ENCODE measurements at regions not wholly inside any gene's neighbourhood (a gene's known extent, or its start where the extent isn't known, plus 50 kb on each side); places are given as distances from the start of the nearest gene placed in this dataset.

GRCh38 chr7:3187444-3188040 lies 113.5 kb upstream of the SDK1 start:
- Histone ChIP-seq H3K9me3 (ENCODE audit: control insufficient read depth in 2 of 2, insufficient read depth in 1 of 2, low read depth in 1 of 2, low read length in 1 of 2) (peaks cover 0 to 6% of the 10 kb centered on the region in 2 donors), H3K36me3 (ENCODE audit: control insufficient read depth in 2 of 2, insufficient read depth in 2 of 2, low read length in 1 of 2) (no peaks in the 10 kb centered on the region), H3K27me3 (ENCODE audit: control insufficient read depth in 1 of 2, insufficient read depth in 2 of 2, low read length in 2 of 2) (peaks cover 0 to 3% of the 10 kb centered on the region in 2 donors), H3K27ac (ENCODE audit: low read depth in 2 of 2, low read length in 1 of 2) (no peak overlapping the region), H3K4me3 (ENCODE audit: low read depth in 1 of 2, low read length in 2 of 2) (no peak overlapping the region), H3K4me1 (ENCODE audit: control insufficient read depth in 2 of 2, insufficient read depth in 2 of 2, low read length in 1 of 2) (no peaks in the 10 kb centered on the region)
- WGBS, 2 donors, result 80 to 83% methylated on average over 18 of the region's 18 CpGs

GRCh38 chr7:3188946-3189345 lies 112.1 kb upstream of the SDK1 start:
- H3K4me1 ChIP-seq (ENCODE audit: control insufficient read depth in 2 of 2, insufficient read depth in 2 of 2, low read length in 1 of 2), result no peaks in the 10 kb centered on the region
- H3K27me3 ChIP-seq (ENCODE audit: control insufficient read depth in 1 of 2, insufficient read depth in 2 of 2, low read length in 2 of 2), result peaks cover 0 to 3% of the 10 kb centered on the region in 2 donors
- WGBS, 2 donors, result 73 to 81% methylated on average over 9 of the region's 9 CpGs
- no peaks in the 10 kb centered on the region for H3K9me3 ChIP-seq (ENCODE audit: control insufficient read depth in 2 of 2, insufficient read depth in 1 of 2, low read depth in 1 of 2, low read length in 1 of 2)
- no peak overlapping the region for H3K27ac ChIP-seq (ENCODE audit: low read depth in 2 of 2, low read length in 1 of 2)
- H3K4me3 ChIP-seq (ENCODE audit: low read depth in 1 of 2, low read length in 2 of 2), result no peak overlapping the region
- no peaks in the 10 kb centered on the region for H3K36me3 ChIP-seq (ENCODE audit: control insufficient read depth in 2 of 2, insufficient read depth in 2 of 2, low read length in 1 of 2)

GRCh38 chr7:3191548-3191947 lies 109.5 kb upstream of the SDK1 start:
- Histone ChIP-seq H3K27me3 (ENCODE audit: control insufficient read depth in 1 of 2, insufficient read depth in 2 of 2, low read length in 2 of 2) (peaks cover 0 to 3% of the 10 kb centered on the region in 2 donors), H3K4me3 (ENCODE audit: low read depth in 1 of 2, low read length in 2 of 2) (no peak overlapping the region), H3K9me3 (ENCODE audit: control insufficient read depth in 2 of 2, insufficient read depth in 1 of 2, low read depth in 1 of 2, low read length in 1 of 2) (peaks cover 2% of the 10 kb centered on the region in 2 donors), H3K36me3 (ENCODE audit: control insufficient read depth in 2 of 2, insufficient read depth in 2 of 2, low read length in 1 of 2) (no peaks in the 10 kb centered on the region), H3K4me1 (ENCODE audit: control insufficient read depth in 2 of 2, insufficient read depth in 2 of 2, low read length in 1 of 2) (no peaks in the 10 kb centered on the region), H3K27ac (ENCODE audit: low read depth in 2 of 2, low read length in 1 of 2) (no peak overlapping the region)
- 81 to 82% methylated on average over 4 of the region's 4 CpGs for WGBS, 2 donors

- WGBS, 2 donors, result 79 to 86% methylated on average over 4 of the region's 4 CpGs
- Histone ChIP-seq H3K9me3 (ENCODE audit: control insufficient read depth in 2 of 2, insufficient read depth in 1 of 2, low read depth in 1 of 2, low read length in 1 of 2) (peaks cover 2% of the 10 kb centered on the region in 2 donors), H3K36me3 (ENCODE audit: control insufficient read depth in 2 of 2, insufficient read depth in 2 of 2, low read length in 1 of 2) (no peaks in the 10 kb centered on the region), H3K4me3 (ENCODE audit: low read depth in 1 of 2, low read length in 2 of 2) (no peak overlapping the region), H3K27ac (ENCODE audit: low read depth in 2 of 2, low read length in 1 of 2) (no peak overlapping the region), H3K27me3 (ENCODE audit: control insufficient read depth in 1 of 2, insufficient read depth in 2 of 2, low read length in 2 of 2) (peaks cover 0 to 3% of the 10 kb centered on the region in 2 donors), H3K4me1 (ENCODE audit: control insufficient read depth in 2 of 2, insufficient read depth in 2 of 2, low read length in 1 of 2) (no peaks in the 10 kb centered on the region)
Observed at GRCh38 chr7:3192669-3193068, 108.4 kb upstream of the SDK1 start.

GRCh38 chr7:3193379-3194120 lies 107.5 kb upstream of the SDK1 start:
- Histone ChIP-seq H3K27ac (ENCODE audit: low read depth in 2 of 2, low read length in 1 of 2) (no peak overlapping the region), H3K4me1 (ENCODE audit: control insufficient read depth in 2 of 2, insufficient read depth in 2 of 2, low read length in 1 of 2) (no peaks in the 10 kb centered on the region), H3K36me3 (ENCODE audit: control insufficient read depth in 2 of 2, insufficient read depth in 2 of 2, low read length in 1 of 2) (no peaks in the 10 kb centered on the region), H3K27me3 (ENCODE audit: control insufficient read depth in 1 of 2, insufficient read depth in 2 of 2, low read length in 2 of 2) (peaks cover 0 to 3% of the 10 kb centered on the region in 2 donors), H3K9me3 (ENCODE audit: control insufficient read depth in 2 of 2, insufficient read depth in 1 of 2, low read depth in 1 of 2, low read length in 1 of 2) (peaks cover 2% of the 10 kb centered on the region in 2 donors), H3K4me3 (ENCODE audit: low read depth in 1 of 2, low read length in 2 of 2) (no peak overlapping the region)
- WGBS, 2 donors, result 84 to 85% methylated on average over 9 of the region's 9 CpGs

- 70 to 74% methylated on average over 7 of the region's 7 CpGs for WGBS, 2 donors
Observed at GRCh38 chr7:3194501-3195141, 106.4 kb upstream of the SDK1 start.

GRCh38 chr7:3195160-3195559 lies 105.9 kb upstream of the SDK1 start:
- WGBS, 2 donors, result 85 to 89% methylated on average over 6 of the region's 6 CpGs
- H3K27me3 ChIP-seq (ENCODE audit: control insufficient read depth in 1 of 2, insufficient read depth in 2 of 2, low read length in 2 of 2), result peaks cover 0 to 3% of the 10 kb centered on the region in 2 donors
- H3K36me3 ChIP-seq (ENCODE audit: control insufficient read depth in 2 of 2, insufficient read depth in 2 of 2, low read length in 1 of 2), result no peaks in the 10 kb centered on the region
- peaks cover 2% of the 10 kb centered on the region in 2 donors for H3K9me3 ChIP-seq (ENCODE audit: control insufficient read depth in 2 of 2, insufficient read depth in 1 of 2, low read depth in 1 of 2, low read length in 1 of 2)
- H3K4me3 ChIP-seq (ENCODE audit: low read depth in 1 of 2, low read length in 2 of 2), result no peak overlapping the region
- no peak overlapping the region for H3K27ac ChIP-seq (ENCODE audit: low read depth in 2 of 2, low read length in 1 of 2)
- H3K4me1 ChIP-seq (ENCODE audit: control insufficient read depth in 2 of 2, insufficient read depth in 2 of 2, low read length in 1 of 2), result no peaks in the 10 kb centered on the region

More at GRCh38 chr7:3194501-3195141, 106.4 kb upstream of the SDK1 start:
- Histone ChIP-seq H3K4me1 (ENCODE audit: control insufficient read depth in 2 of 2, insufficient read depth in 2 of 2, low read length in 1 of 2) (no peaks in the 10 kb centered on the region), H3K9me3 (ENCODE audit: control insufficient read depth in 2 of 2, insufficient read depth in 1 of 2, low read depth in 1 of 2, low read length in 1 of 2) (peaks cover 2% of the 10 kb centered on the region in 2 donors), H3K27ac (ENCODE audit: low read depth in 2 of 2, low read length in 1 of 2) (no peak overlapping the region), H3K36me3 (ENCODE audit: control insufficient read depth in 2 of 2, insufficient read depth in 2 of 2, low read length in 1 of 2) (no peaks in the 10 kb centered on the region), H3K4me3 (ENCODE audit: low read depth in 1 of 2, low read length in 2 of 2) (no peak overlapping the region), H3K27me3 (ENCODE audit: control insufficient read depth in 1 of 2, insufficient read depth in 2 of 2, low read length in 2 of 2) (peaks cover 0 to 3% of the 10 kb centered on the region in 2 donors)

- Histone ChIP-seq H3K27ac (ENCODE audit: low read depth in 2 of 2, low read length in 1 of 2) (no peak overlapping the region), H3K9me3 (ENCODE audit: control insufficient read depth in 2 of 2, insufficient read depth in 1 of 2, low read depth in 1 of 2, low read length in 1 of 2) (peaks cover 2 to 5% of the 10 kb centered on the region in 2 donors), H3K27me3 (ENCODE audit: control insufficient read depth in 1 of 2, insufficient read depth in 2 of 2, low read length in 2 of 2) (no peaks in the 10 kb centered on the region), H3K4me3 (ENCODE audit: low read depth in 1 of 2, low read length in 2 of 2) (no peak overlapping the region), H3K36me3 (ENCODE audit: control insufficient read depth in 2 of 2, insufficient read depth in 2 of 2, low read length in 1 of 2) (no peaks in the 10 kb centered on the region), H3K4me1 (ENCODE audit: control insufficient read depth in 2 of 2, insufficient read depth in 2 of 2, low read length in 1 of 2) (no peaks in the 10 kb centered on the region)
- 80 to 82% methylated on average over 21 of the region's 21 CpGs for WGBS, 2 donors
Observed at GRCh38 chr7:3196629-3197400, 104.2 kb upstream of the SDK1 start.

GRCh38 chr7:3197567-3198213 lies 103.4 kb upstream of the SDK1 start:
- H3K27ac ChIP-seq (ENCODE audit: low read depth in 2 of 2, low read length in 1 of 2), result no peak overlapping the region
- no peaks in the 10 kb centered on the region for H3K4me1 ChIP-seq (ENCODE audit: control insufficient read depth in 2 of 2, insufficient read depth in 2 of 2, low read length in 1 of 2)
- 75% methylated on average over 11 of the region's 11 CpGs for WGBS, 2 donors
- H3K36me3 ChIP-seq (ENCODE audit: control insufficient read depth in 2 of 2, insufficient read depth in 2 of 2, low read length in 1 of 2), result no peaks in the 10 kb centered on the region
- H3K4me3 ChIP-seq (ENCODE audit: low read depth in 1 of 2, low read length in 2 of 2), result no peak overlapping the region
- H3K9me3 ChIP-seq (ENCODE audit: control insufficient read depth in 2 of 2, insufficient read depth in 1 of 2, low read depth in 1 of 2, low read length in 1 of 2), result peaks cover 2 to 5% of the 10 kb centered on the region in 2 donors
- no peaks in the 10 kb centered on the region for H3K27me3 ChIP-seq (ENCODE audit: control insufficient read depth in 1 of 2, insufficient read depth in 2 of 2, low read length in 2 of 2)

All from esophagus (tissue), 2 donors.